GM23338 (cell line): ENCODE measurements at regions not wholly inside any gene's neighbourhood (a gene's known extent, or its start where the extent isn't known, plus 50 kb on each side); places are given as distances from the start of the nearest gene placed in this dataset.

ENCODE experiments used
- ATAC-seq: fragments of 200-7000 bp; cut with Tn5 transposase; 3 replicates; pipeline ENCODE4 v1.9.1; 2020
- DNase-seq: peaks from one replicate; pipeline ENCODE4 v3.0.0-alpha.2; 2015; ENCODE audit warnings: low spot score
- H2AFZ ChIP-seq: fragments of 200-600 bp; sonication (generic); 2 replicates; pipeline ENCODE4 v1.8.0; 2016; ENCODE audit warnings: antibody characterized with exemption, mild to moderate bottlenecking, moderate library complexity
- H3F3A ChIP-seq: fragments of 200-600 bp; sonication (generic); replicated peaks from 2 replicates; pipeline ENCODE4 v1.8.0; 2017; ENCODE audit warnings: antibody characterized with exemption, mixed run types, low read depth
- H3K27ac ChIP-seq: fragments of 200-600 bp; sonication (generic); 2 replicates; pipeline ENCODE4 v1.6.1; 2016; ENCODE audit warnings: low read depth
- H3K27me3 ChIP-seq: fragments of 200-600 bp; sonication (generic); 2 replicates; pipeline ENCODE4 v1.8.0; 2016; ENCODE audit warnings: mild to moderate bottlenecking, mixed run types, moderate library complexity; ENCODE audit not compliant: insufficient read depth
- H3K36me3 ChIP-seq: fragments of 200-600 bp; sonication (generic); 2 replicates; pipeline ENCODE4 v1.8.0; 2016; ENCODE audit warnings: mild to moderate bottlenecking; ENCODE audit not compliant: insufficient read depth
- H3K4me1 ChIP-seq: fragments of 200-600 bp; sonication (generic); 2 replicates; pipeline ENCODE4 v1.8.0; 2016; ENCODE audit warnings: mild to moderate bottlenecking, moderate library complexity; ENCODE audit not compliant: insufficient read depth
- H3K4me2 ChIP-seq: fragments of 200-600 bp; sonication (generic); 2 replicates; pipeline ENCODE4 v1.7.1; 2017; ENCODE audit warnings: mixed run types
- H3K4me3 ChIP-seq: fragments of 200-600 bp; sonication (generic); 2 replicates; pipeline ENCODE4 v1.6.1; 2016; ENCODE audit warnings: mixed run types
- H3K79me2 ChIP-seq: fragments of 200-600 bp; sonication (generic); replicated peaks from 2 replicates; pipeline ENCODE4 v1.8.0; 2017; ENCODE audit warnings: mild to moderate bottlenecking; ENCODE audit not compliant: insufficient read depth
- H3K9me2 ChIP-seq: fragments of 200-600 bp; sonication (generic); 2 replicates; pipeline ENCODE4 v1.8.0; 2017; ENCODE audit not compliant: insufficient read depth
- H4K20me1 ChIP-seq: fragments of 200-600 bp; sonication (generic); replicated peaks from 2 replicates; pipeline ENCODE4 v1.8.0; 2017; ENCODE audit warnings: mild to moderate bottlenecking; ENCODE audit not compliant: insufficient read depth
- H3K27ac Mint-ChIP-seq: 2 replicates; pipeline ENCODE4 v1.8.0; 2020; ENCODE audit warnings: inconsistent platforms, mild to moderate bottlenecking, moderate library complexity, mixed read lengths
- H3K27me3 Mint-ChIP-seq: 3 replicates; pipeline ENCODE4 v1.8.0; 2022; ENCODE audit warnings: low read depth, mild to moderate bottlenecking, moderate library complexity, mixed read lengths, inconsistent platforms; ENCODE audit not compliant: insufficient read depth, poor library complexity
- H3K36me3 Mint-ChIP-seq: 3 replicates; pipeline ENCODE4 v1.8.0; 2021; ENCODE audit warnings: low read depth, mild to moderate bottlenecking, inconsistent platforms, moderate library complexity, mixed read lengths
- H3K4me1 Mint-ChIP-seq: 3 replicates; pipeline ENCODE4 v1.8.0; 2020; ENCODE audit warnings: mild to moderate bottlenecking, inconsistent platforms, mixed read lengths
- H3K4me3 Mint-ChIP-seq: 3 replicates; pipeline ENCODE4 v1.8.0; 2021; ENCODE audit warnings: moderate library complexity, mild to moderate bottlenecking, inconsistent platforms, mixed read lengths
- H3K9me3 Mint-ChIP-seq: 3 replicates; pipeline ENCODE4 v1.8.0; 2020; ENCODE audit warnings: moderate library complexity, mild to moderate bottlenecking, inconsistent platforms, mixed read lengths
- EZH2 ChIP-seq: fragments of 200-600 bp; sonication (generic); IDR thresholded peaks from one replicate; pipeline ENCODE4 v1.8.0; 2017; ENCODE audit warnings: antibody characterized with exemption, mild to moderate bottlenecking, low read depth; ENCODE audit not compliant: unreplicated experiment
- STAT1 ChIP-seq: IDR thresholded peaks from one replicate; pipeline ENCODE4 v1.6.1; 2016; ENCODE audit warnings: antibody characterized with exemption; ENCODE audit not compliant: unreplicated experiment
- TF ChIP-seq, protein P1 (sequence below): fragments of 250-450 bp; sonication (Bioruptor Pico); IDR thresholded peaks from 2 replicates; pipeline ENCODE4 v1.5.0; 2020; ENCODE audit warnings: mild to moderate bottlenecking, moderate library complexity
- TF ChIP-seq, protein P2 (sequence below), 2 experiments: fragments of 200-600 bp in 1 of 2; sonication (generic) in 1 of 2; conservative IDR thresholded peaks; 2 replicates each; pipeline versions ENCODE4 v1.5.1 to v1.6.1; 2016 to 2017; ENCODE audit warnings: antibody characterized with exemption in 2 of 2, low read depth in 2 of 2, mild to moderate bottlenecking in 2 of 2, moderate library complexity in 1 of 2

DNA sequence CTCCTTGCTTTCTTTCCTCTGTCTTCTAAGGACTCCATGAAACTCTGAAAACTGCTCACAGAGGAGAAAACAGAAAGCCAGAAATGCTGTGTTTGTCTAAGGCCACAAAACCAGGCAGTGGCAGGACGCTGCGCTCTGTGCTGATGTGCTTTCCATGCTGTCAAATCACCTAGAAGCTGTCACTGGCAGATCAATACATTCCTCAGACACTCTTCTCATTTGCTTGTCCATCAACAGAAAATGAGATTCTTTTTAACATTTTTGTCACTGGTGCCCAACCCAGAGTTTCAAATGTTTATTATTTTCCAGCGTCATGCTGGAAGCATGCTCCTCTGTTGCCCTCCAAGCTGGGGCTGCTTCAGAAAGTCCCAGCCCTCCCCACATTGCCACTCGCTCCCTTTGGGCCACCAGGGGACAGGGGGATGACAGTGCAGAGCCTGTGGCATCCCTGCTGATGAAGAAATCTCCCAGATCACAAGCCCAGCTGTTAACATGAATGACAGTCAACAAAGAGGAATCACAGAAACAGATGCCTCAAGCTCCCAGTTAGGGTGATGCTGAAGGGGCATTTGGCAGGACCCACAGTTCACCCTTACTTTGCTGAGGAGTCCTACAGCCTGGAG lies 117.5 kb upstream of the MEIS1 start:
- DNase-seq (peak; percentile 34), ATAC-seq (peak; percentile 47)
- Histone ChIP-seq H3F3A (no peaks in the 10 kb centered on the region), H3K4me2 (peak overlapping the region; percentile 47; the same call in 1 of the 2 replicates), H3K4me1 (peaks cover 19% of the 10 kb centered on the region), H3K36me3 (no peaks in the 10 kb centered on the region), H3K27me3 (no peaks in the 10 kb centered on the region), H4K20me1 (no peaks in the 10 kb centered on the region), H3K79me2 (no peaks in the 10 kb centered on the region), H3K9me2 (no peaks in the 10 kb centered on the region), H3K27ac (no peak overlapping the region), H2AFZ (no peak overlapping the region), H3K4me3 (no peak overlapping the region)
- TF ChIP-seq, protein P1, sequence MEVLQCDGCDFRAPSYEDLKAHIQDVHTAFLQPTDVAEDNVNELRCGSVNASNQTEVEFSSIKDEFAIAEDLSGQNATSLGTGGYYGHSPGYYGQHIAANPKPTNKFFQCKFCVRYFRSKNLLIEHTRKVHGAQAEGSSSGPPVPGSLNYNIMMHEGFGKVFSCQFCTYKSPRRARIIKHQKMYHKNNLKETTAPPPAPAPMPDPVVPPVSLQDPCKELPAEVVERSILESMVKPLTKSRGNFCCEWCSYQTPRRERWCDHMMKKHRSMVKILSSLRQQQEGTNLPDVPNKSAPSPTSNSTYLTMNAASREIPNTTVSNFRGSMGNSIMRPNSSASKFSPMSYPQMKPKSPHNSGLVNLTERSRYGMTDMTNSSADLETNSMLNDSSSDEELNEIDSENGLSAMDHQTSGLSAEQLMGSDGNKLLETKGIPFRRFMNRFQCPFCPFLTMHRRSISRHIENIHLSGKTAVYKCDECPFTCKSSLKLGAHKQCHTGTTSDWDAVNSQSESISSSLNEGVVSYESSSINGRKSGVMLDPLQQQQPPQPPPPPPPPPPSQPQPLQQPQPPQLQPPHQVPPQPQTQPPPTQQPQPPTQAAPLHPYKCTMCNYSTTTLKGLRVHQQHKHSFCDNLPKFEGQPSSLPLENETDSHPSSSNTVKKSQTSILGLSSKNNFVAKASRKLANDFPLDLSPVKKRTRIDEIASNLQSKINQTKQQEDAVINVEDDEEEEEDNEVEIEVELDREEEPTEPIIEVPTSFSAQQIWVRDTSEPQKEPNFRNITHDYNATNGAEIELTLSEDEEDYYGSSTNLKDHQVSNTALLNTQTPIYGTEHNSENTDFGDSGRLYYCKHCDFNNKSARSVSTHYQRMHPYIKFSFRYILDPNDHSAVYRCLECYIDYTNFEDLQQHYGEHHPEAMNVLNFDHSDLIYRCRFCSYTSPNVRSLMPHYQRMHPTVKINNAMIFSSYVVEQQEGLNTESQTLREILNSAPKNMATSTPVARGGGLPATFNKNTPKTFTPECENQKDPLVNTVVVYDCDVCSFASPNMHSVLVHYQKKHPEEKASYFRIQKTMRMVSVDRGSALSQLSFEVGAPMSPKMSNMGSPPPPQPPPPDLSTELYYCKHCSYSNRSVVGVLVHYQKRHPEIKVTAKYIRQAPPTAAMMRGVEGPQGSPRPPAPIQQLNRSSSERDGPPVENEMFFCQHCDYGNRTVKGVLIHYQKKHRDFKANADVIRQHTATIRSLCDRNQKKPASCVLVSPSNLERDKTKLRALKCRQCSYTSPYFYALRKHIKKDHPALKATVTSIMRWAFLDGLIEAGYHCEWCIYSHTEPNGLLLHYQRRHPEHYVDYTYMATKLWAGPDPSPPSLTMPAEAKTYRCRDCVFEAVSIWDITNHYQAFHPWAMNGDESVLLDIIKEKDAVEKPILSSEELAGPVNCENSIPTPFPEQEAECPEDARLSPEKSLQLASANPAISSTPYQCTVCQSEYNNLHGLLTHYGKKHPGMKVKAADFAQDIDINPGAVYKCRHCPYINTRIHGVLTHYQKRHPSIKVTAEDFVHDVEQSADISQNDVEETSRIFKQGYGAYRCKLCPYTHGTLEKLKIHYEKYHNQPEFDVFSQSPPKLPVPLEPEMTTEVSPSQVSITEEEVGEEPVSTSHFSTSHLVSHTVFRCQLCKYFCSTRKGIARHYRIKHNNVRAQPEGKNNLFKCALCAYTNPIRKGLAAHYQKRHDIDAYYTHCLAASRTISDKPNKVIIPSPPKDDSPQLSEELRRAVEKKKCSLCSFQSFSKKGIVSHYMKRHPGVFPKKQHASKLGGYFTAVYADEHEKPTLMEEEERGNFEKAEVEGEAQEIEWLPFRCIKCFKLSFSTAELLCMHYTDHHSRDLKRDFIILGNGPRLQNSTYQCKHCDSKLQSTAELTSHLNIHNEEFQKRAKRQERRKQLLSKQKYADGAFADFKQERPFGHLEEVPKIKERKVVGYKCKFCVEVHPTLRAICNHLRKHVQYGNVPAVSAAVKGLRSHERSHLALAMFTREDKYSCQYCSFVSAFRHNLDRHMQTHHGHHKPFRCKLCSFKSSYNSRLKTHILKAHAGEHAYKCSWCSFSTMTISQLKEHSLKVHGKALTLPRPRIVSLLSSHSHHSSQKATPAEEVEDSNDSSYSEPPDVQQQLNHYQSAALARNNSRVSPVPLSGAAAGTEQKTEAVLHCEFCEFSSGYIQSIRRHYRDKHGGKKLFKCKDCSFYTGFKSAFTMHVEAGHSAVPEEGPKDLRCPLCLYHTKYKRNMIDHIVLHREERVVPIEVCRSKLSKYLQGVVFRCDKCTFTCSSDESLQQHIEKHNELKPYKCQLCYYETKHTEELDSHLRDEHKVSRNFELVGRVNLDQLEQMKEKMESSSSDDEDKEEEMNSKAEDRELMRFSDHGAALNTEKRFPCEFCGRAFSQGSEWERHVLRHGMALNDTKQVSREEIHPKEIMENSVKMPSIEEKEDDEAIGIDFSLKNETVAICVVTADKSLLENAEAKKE (CRISPR knock-in tag), result no peak
- no peak for TF ChIP-seq EZH2
- Mint-ChIP-seq H3K27me3 (no peaks in the 10 kb centered on the region), H3K4me1 (peaks cover 29% of the 10 kb centered on the region), H3K9me3 (peaks cover 12% of the 10 kb centered on the region), H3K4me3 (no peak overlapping the region; the same call in 2 of the 3 replicates), H3K36me3 (peaks cover 9% of the 10 kb centered on the region; the same call in 1 of the 3 replicates), H3K27ac (peak overlapping the region; percentile 10; the same call in 1 of the 2 replicates)

DNA sequence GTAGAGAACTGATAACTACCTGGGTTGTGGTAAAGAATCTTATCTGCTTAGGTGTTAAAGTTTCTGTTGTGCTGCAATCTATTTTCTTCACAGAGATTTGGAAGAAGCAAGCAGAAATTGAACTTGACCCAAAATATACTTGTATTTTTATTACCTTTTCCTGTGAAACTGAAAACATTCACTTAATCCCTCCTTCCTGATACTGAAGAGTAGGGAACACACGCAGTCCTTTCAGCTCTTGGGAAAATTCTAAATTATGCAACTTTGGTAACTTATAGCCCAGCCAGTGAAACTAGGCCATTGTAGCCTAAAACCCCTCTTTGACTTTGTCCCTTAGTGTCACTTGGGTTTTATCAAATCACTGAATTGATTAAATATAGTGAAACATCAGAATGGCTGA lies 128.4 kb upstream of the MEIS1 start:
- H3K4me1 Mint-ChIP-seq, result peaks cover 4% of the 10 kb centered on the region; the same call in 1 of the 3 replicates
- no peak for ATAC-seq
- H3K4me3 Mint-ChIP-seq, result no peak overlapping the region

More for the DNA sequence above, 128.4 kb upstream of the MEIS1 start:
- no peaks in the 10 kb centered on the region for H3K27me3 ChIP-seq
- H3K4me2 ChIP-seq, result no peak overlapping the region
- Mint-ChIP-seq H3K36me3 (peaks cover 3% of the 10 kb centered on the region; the same call in 1 of the 3 replicates), H3K27me3 (peaks cover 2% of the 10 kb centered on the region), H3K9me3 (peaks cover 5% of the 10 kb centered on the region; the same call in 2 of the 3 replicates), H3K27ac (no peak overlapping the region)
- H3K4me1 ChIP-seq, result no peaks in the 10 kb centered on the region
- no peaks in the 10 kb centered on the region for H4K20me1 ChIP-seq
- TF ChIP-seq STAT1, result no peak
- TF ChIP-seq, protein P2, sequence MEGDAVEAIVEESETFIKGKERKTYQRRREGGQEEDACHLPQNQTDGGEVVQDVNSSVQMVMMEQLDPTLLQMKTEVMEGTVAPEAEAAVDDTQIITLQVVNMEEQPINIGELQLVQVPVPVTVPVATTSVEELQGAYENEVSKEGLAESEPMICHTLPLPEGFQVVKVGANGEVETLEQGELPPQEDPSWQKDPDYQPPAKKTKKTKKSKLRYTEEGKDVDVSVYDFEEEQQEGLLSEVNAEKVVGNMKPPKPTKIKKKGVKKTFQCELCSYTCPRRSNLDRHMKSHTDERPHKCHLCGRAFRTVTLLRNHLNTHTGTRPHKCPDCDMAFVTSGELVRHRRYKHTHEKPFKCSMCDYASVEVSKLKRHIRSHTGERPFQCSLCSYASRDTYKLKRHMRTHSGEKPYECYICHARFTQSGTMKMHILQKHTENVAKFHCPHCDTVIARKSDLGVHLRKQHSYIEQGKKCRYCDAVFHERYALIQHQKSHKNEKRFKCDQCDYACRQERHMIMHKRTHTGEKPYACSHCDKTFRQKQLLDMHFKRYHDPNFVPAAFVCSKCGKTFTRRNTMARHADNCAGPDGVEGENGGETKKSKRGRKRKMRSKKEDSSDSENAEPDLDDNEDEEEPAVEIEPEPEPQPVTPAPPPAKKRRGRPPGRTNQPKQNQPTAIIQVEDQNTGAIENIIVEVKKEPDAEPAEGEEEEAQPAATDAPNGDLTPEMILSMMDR (conservative IDR thresholded peaks at IDR 0.05; ENCODE audit: low read depth in 2 of 2), result no peak
- H3F3A ChIP-seq, result no peaks in the 10 kb centered on the region
- no peak overlapping the region for H2AFZ ChIP-seq
- no peaks in the 10 kb centered on the region for H3K79me2 ChIP-seq
- H3K9me2 ChIP-seq, result no peaks in the 10 kb centered on the region
- no peak overlapping the region for H3K4me3 ChIP-seq
- H3K27ac ChIP-seq, result no peak overlapping the region
- no peaks in the 10 kb centered on the region for H3K36me3 ChIP-seq
- DNase-seq, result no peak
